HG03159 (cell line): ENCODE measurements at regions not wholly inside any gene's neighbourhood (a gene's known extent, or its start where the extent isn't known, plus 50 kb on each side); places are given as distances from the start of the nearest gene placed in this dataset.
A peak's percentile ranks its signal among the peaks of the same experiment; 100 is the strongest.
"Not testable (repeated sequence)": the region's sequence is repeated elsewhere in the genome, so short reads cannot be mapped to it uniquely, and the experiment has no call there.

Experiments
- ATAC-seq: cut with Tn5 transposase; IDR thresholded peaks from one replicate; pipeline ENCODE4 v1.9.1; 2021; ENCODE audit warnings: mild to moderate bottlenecking, moderate library complexity; ENCODE audit not compliant: unreplicated experiment

DNA sequence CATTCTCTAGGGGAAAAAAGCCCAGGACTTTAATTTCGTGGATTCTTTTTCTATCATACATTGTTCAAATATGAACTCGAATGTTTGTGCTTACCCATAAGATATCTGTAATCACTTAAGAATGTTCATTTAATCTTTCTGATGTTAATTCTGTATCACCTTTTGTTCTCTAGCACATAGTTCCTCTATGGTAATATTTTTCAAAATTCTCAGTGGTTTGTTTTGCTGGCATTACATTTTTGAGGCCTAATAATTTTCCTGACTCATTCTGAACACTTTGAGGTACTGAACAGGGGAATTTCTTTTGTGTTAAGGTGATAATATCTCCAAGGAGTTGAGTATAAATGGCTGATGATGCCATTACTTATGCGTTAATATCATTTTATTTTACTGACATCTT, 490.7 kb upstream of the PITX2 start:
- no peak for ATAC-seq

DNA sequence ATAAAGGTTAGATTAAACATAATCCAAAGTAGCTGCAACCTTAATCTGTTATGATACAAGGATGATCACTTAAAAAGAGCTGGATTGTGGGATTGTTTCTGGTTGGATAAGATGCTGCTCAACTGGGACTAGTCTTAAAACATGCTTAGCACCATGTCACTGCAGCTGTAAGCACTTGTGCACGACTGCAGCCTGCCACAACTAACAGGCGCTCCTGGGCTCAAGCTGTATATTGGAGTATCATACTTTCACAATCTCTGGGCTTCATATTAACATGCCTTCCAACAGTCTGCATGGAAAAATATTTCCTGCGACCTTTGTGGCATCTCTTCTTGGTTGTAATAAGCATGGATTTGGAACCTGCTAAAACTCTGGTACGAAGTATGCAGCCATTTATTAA, 493.0 kb upstream of the PITX2 start:
- no peak for ATAC-seq

DNA sequence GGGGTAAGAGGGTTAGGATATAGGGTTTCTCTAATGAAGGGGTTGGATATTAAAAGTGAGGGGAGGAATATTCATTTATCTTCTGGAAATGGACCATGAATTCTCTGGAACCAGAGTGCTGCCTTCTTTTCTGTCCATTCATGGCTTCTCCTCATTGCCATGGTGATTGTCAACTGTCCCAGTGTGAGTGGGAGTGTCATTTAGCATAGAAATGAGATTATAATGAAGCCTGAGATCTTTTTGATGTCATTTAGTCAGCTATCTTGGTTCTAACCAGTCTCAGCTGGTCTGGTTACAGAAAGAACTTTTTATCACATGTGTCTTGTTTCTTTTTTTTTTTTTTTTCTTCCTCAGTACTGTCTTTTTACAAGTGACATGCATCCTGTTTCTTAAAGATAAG, 497.3 kb upstream of the PITX2 start:
- ATAC-seq, result no peak

DNA sequence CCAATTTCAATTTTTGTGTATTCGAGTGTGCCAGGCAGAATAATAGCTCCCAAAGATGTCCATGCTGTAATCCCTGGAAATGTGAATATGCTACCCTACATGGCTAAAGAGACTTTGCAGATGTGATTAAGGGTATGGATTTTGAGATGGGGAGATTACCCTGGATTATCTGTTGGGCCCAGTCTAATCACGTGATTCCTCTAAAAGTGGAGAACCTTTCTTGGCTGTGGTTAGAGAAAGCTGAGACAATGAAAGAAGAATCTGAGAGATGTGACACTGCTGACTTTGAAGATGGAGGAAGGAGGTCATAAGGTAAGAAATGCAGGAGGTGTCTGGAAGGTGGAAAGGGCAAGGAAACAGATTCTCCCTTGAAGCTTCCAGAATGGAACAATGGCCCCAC, 503.5 kb upstream of the PITX2 start:
- ATAC-seq, result no peak

DNA sequence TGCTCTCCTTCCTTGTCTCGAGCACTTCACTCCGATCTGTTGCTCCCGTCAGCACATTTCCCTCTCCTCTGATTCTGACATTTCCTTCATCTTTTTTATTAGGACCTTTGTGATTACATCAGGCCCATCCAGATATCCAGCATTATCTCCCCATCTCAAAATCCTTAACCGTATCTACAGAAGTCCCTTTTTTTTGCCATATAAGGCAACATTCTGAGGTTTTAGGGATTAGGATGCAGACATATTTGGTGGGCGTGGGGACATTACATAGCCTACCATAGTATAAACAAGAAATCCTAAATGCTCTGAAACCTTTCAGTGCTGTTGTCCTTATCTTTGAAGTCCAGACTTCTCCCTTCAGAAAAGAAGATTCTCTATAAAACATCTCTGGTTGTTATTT, 505.0 kb upstream of the PITX2 start:
- no peak for ATAC-seq

DNA sequence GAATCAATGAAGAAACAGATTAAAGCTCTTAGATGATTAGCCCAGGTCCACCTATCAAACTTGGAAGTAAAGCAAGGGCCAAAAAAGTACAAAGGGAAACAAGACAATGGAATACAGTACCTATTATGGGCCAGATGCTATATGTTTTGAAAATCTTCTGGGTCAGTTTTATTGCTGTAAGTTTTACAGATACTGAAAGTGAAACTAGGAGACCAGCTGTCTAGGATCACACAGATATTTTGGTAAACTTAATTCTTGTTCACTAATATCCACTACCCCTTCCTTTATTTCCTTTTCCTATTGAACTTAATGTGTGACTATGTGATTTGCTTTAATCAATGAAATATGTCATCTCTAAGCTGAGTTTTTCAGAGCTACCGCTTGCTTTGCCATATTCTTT, 505.4 kb upstream of the PITX2 start:
- ATAC-seq, result peak; percentile 58

DNA sequence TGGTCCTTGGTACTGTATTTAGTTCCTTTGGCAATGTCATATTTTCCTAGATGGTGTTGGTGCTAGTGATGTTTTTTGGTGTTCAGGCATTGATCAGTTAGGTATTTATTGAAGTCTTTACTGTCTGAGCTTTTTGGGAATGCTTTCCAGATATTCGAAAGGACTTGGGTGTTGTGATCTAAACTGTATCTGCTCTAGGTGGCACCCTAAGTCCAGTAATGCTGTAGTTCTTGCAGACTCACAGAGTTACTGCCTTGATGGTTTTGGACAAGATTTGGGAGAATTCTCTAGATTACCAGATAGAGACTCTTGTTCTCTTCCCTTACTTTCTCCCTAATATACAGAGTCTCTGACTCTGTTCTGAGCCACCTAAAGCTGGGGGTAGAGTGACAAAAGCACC, 513.6 kb upstream of the PITX2 start:
- ATAC-seq, result no peak

DNA sequence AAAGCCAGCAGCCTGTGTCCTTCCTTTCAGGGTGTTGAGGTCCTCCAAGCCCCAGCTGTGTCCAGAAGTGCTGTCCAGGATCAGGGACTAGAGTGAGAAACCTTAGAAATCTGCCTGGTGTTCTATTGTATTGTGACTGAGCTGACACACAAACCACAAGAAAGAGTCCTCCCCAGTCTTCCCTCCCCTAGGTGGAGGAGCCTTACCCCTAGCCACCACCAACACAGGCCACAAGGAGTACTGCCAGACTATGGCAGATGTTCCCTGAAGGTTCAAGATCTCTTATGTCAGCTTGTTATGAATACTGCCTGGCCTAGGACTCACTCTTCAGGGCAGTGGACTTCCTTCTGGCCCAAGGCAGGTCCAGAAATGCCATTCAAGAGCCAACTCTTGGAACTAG, 514.1 kb upstream of the PITX2 start:
- no peak for ATAC-seq

DNA sequence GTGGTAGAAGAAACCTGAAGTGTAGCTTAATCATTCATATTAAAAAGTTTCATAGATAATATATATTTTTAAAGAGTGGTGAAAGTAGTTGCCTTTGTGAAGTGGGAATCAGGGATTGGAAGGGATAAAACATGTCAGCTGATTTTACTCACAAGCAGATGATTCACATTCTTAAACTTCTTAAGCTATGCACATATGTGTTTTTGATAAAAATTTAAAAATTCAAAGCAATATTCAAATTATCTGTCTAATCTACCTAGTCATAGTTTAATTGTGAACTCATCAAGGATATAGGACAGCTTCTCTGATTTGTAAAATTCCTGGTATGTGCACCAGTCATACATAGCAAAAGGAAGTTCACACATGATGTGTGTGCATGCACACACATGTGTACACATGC, 520.6 kb upstream of the PITX2 start:
- no peak for ATAC-seq

DNA sequence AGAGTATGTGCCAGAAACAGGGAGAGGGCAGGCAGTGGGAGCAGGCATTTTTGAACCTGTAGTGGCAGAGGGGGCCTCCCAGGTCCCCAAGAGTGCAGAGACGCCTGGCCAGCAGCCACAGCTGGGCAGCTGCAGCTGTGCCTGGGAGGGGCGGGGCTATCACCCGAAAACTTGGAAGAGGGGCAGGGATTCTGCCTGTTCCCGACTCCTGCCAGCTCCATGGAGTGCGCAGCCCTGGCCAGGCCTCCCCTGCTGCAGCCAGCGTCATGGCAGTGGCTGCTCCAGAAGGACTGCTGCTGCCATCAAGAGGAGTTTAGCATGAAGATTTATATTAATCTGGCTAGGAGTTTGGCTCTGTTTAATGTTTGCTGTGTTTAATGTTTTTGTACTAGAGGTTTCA, 532.1 kb upstream of the PITX2 start:
- no peak for ATAC-seq

DNA sequence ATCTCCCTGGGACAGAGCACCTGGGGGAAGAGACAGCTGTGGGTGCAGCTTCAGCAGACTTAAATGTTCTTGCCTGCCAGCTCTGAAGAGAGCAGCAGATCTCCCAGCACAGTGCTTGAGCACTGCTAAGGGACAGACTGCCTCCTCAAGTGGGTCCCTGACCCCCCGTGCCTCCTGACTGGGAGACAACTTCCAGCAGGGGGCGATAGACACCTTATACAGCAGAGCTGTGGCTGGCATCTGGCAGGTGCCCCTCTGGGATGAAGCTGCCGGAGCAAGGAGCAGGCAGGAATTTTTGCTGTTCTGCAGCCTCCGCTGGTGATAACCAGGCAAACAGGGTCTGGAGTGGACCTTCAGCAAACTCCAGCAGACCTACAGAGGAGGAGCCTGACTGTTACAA, 541.7 kb upstream of the PITX2 start:
- not testable (repeated sequence) for ATAC-seq

DNA sequence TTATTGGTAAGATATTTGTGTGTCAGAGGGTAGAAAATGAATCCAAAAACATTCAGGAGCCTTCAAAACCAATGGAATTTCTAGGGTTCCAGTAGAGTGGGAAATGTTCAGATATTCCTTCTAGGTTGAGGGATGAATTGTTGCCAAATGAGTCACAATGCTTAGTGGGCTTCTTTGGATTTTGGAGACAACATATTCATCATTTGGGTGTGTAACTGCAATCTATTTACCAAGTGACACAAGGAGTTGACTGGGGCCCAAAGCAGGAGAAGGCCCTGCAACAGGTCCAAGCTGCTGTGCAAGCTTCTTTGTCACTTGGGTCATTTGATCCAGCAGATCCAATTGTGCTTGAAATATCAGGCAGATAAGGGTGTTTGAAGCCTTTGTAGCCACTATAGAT, 551.5 kb upstream of the PITX2 start:
- ATAC-seq, result no peak

DNA sequence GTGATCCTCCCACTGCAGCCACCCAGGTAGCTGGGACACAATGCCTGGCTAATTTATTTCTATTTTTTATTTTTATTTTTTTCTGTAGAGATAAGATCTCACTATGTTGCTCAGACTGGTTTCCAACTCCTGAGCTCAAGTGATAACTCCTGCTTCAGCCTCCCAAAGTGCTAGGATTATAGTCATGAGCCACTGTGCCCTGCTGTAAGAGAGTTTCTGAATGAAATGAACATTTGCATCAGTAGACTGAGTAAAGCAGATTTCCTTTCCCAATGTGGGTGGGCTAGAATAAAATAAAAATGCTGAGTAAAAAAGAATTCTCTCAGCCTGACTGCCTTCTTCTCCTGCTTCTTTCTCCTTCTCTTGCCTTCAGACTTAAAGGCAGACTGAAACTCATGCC, 555.4 kb upstream of the PITX2 start:
- ATAC-seq, result no peak

DNA sequence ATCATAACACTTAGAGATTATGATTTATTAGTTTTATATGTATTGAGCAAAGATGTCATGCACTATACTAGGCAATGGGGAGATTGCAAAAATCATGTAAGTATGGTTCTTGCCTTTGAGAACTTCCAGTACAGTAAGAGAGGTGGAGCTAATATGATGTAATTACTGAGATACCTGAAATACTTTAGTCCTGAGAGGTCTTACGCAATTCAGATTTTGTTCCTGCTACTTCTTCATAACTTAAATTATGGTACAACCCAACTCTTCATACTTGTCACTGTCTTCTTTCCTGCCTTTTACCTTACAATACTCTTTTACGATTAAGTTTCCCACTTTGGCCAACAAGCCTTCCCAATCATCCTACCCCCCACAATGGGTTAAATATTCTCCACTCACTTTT, 564.2 kb upstream of the PITX2 start:
- no peak for ATAC-seq

DNA sequence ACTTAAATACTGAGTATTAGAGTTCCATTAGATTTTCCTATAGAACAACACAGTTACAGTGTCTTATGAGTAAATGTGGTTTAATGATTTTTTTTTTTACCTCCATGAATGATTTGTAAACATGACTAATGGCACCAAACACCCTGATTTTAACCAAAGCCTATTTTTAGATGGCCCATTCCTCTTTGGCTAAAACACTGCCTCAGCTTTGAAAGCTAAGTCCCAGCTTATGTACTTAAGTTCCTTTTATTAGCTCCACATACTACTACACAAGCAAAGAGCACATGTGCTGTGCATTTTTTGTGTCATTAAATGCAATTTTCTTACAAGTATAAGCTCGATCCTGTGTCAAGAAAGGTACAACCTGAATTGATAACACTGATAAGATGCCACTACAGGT, 575.6 kb upstream of the PITX2 start:
- no peak for ATAC-seq

DNA sequence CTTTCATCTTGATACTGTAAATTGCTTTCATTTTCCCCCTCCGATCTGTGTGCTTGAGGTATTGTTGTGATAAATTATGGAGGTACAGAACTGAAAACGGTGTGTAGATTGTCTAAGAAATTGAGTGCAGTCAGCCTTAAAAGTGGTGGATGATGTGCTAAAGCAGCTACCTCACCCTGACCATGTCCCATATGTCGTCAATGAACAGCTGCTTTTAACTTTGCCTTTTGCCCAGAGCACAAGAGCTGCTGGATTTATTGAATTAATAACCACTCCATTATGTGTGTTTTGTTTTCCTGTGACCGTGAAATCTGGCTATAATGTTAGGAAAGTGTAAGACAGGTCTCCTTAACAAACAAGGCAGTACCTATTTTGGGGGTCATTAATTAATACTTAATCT, 581.9 kb upstream of the PITX2 start:
- ATAC-seq, result no peak

DNA sequence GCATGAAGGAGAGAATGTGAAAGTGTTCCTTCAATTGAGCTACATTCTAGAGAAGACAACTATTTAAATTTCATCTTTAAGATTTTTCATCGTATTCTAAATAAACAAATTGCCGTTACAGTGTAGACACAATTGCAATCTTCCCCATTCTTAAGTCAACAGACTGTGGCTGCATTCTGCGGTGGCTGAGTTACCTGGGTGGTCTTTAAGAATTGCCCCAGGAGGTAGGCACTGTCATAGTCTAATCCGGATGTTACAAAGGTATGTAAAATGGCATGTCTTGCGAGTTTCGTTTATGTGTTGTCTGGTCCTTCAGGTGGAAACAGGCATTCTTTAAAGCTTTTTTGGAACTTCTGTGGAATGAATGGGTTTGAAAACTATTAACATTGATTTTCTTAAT, 586.1 kb upstream of the PITX2 start:
- no peak for ATAC-seq

DNA sequence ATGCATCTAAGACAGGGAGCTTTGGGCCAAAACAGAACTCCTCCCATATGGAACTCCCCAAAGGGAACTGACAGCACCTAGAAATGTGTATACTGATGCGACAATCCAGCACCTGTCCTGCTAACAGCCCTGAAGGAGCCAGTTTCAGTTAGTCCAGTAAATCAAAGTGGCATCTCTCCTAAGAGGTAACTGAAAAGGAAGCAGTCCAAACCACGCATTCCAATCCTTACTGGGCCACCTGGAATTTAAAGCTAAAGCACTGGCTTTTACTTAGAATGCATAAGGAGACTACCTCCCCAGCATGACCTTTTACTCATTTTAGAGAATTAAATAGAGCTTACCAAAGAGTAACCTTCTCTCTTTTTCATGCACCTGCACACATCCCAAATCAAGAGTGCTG, 586.8 kb upstream of the PITX2 start:
- ATAC-seq, result no peak

DNA sequence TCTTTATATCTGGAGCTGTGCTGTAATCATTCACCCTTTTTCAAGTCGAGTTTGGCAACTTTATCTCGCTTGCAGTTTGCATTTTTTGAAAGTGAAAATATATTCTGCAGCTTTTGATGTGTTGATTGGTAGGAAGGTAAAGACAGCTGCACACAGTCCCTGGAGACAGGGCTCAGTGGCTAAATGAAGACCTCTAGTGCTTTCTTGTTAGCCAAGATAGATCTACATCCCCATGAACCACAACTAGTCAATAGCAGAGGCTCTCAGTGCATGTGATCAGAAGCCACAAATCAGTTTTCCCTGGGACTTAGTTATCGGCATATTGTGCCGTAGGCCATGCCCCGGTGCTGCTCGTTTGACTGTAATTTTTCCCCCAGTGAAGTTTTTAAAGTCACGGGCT, 587.7 kb upstream of the PITX2 start:
- no peak for ATAC-seq

DNA sequence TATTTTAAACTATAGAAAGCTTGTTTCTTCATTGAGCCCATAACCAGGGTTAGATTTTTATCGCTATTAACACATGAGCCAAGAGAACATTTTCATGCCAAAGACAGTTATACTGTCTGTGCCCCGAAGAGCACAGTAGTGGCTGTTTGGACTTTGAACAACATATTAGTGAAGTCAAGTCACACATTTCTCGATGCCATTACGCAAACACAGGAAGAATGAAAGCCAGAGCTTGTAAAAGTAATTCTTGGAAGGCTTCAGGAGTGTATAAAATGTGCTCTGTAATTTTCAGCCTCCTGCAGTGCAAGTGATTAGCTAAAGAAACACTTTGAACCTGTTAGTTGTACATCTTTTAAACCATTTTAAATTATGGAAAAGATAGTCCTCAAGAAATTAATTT, 590.7 kb upstream of the PITX2 start:
- ATAC-seq, result no peak

DNA sequence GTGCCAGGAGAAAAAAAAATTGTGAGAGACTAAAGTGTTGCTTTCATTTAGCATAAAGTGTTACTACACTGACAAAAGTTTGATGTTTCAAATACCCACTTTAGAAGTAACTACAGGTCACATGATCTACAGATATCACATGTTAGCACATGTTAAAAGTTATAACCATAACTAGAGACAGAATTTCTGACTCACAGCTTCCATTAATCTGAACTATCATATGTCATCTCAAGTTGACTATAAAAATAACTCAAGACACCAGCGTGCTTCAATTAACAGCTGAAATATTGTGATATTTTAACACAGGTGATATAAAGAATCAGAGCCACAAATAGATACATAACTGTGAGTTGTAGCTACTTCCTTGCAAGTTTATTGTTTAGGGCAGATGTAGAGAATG, 591.5 kb upstream of the PITX2 start:
- ATAC-seq, result no peak

DNA sequence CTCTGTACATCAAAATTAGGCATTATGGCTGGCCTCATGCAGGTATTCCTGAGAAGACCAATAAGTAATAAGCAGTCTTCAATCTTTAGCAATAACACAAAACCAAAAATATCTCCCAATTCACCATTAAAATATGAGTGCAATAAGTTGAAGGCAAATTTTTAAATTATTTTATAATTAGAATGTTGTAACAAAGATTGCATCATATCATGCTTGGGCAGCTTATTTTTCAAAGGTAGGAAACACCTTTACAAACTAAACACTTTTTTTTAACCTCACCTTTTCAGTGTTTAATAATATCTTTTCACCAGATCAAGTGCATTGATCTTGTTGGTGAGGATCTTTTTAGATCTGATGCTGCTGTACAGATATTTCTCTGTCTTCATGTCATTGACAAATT, 592.9 kb upstream of the PITX2 start:
- no peak for ATAC-seq

DNA sequence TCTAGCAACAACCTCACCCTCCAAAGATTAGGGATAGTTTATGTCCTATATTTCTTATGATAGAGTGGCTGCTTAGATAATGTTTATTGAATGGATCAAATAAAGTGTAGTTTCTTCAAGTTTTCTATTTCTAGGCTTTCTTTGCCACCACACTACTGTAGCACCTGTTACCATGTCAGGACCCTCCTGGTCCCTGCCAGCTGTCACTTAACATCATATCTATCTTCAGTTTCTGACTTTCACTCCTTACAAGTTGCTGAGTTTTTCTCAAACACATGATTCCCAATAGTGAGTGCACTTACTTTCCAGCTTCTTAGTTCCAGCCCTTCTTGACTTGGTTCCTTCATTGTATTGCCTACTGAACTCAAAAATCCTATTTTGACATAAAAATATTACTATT, 593.9 kb upstream of the PITX2 start:
- ATAC-seq, result no peak

DNA sequence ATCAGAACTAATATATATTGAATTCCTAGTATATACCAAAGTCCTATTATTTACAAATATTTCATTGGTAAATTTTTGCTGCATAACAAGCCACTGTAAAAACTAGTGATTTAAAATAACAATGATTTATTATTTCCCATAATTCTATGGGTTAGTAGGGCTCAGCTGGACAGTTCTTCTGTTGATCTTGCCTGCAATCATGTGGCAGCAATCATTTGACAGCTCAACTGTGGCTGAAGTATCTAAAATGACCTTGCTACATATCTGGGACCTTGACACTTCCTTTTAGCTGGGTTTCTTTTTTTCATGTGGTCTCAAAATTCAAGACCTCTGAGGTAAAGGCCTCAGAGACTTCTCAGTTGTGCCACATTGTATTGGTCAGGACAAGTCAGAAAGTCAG, 598.5 kb upstream of the PITX2 start:
- ATAC-seq, result no peak
